ENCODE measurements at regions not wholly inside any gene's neighbourhood (a gene's known extent, or its start where the extent isn't known, plus 50 kb on each side); places are given as distances from the start of the nearest gene placed in this dataset.

- ChIA-PET POLR2A (no interaction called here), CTCF (no interaction called here)
- TF ChIP-seq, protein P1, sequence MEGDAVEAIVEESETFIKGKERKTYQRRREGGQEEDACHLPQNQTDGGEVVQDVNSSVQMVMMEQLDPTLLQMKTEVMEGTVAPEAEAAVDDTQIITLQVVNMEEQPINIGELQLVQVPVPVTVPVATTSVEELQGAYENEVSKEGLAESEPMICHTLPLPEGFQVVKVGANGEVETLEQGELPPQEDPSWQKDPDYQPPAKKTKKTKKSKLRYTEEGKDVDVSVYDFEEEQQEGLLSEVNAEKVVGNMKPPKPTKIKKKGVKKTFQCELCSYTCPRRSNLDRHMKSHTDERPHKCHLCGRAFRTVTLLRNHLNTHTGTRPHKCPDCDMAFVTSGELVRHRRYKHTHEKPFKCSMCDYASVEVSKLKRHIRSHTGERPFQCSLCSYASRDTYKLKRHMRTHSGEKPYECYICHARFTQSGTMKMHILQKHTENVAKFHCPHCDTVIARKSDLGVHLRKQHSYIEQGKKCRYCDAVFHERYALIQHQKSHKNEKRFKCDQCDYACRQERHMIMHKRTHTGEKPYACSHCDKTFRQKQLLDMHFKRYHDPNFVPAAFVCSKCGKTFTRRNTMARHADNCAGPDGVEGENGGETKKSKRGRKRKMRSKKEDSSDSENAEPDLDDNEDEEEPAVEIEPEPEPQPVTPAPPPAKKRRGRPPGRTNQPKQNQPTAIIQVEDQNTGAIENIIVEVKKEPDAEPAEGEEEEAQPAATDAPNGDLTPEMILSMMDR (IDR thresholded peaks at IDR 0.05; ENCODE audit: insufficient read depth, low read length, missing control alignments), result no peak
- no peak overlapping the region for H3K4me3 ChIP-seq (ENCODE audit: low read depth, low read length)
- DNase-seq (ENCODE audit: low read depth, low spot score), result peak; percentile 53
Observed at GRCh38 chr3:82087958-82088357, 326.5 kb upstream of the GBE1 start.

- ChIA-PET CTCF (no interaction called here), POLR2A (no interaction called here)
- no peak overlapping the region for H3K4me3 ChIP-seq (ENCODE audit: low read depth, low read length)
- no peak for DNase-seq (ENCODE audit: low read depth, low spot score)
- TF ChIP-seq, protein P1 (IDR thresholded peaks at IDR 0.05; ENCODE audit: insufficient read depth, low read length, missing control alignments), result no peak
Observed at GRCh38 chr3:82085851-82086475, 324.5 kb upstream of the GBE1 start.

GRCh38 chr3:82085356-82085755, 323.9 kb upstream of the GBE1 start:
- TF ChIP-seq, protein P1 (IDR thresholded peaks at IDR 0.05; ENCODE audit: insufficient read depth, low read length, missing control alignments), result no peak
- DNase-seq (ENCODE audit: low read depth, low spot score), result no peak
- no peak overlapping the region for H3K4me3 ChIP-seq (ENCODE audit: low read depth, low read length)
- ChIA-PET POLR2A (no interaction called here), CTCF (interaction anchor here (1.7 kb wide), 1 partner anchor 47 kb away, joined by 5 read pairs; no protein-coding TSS in a partner anchor)

DNA sequence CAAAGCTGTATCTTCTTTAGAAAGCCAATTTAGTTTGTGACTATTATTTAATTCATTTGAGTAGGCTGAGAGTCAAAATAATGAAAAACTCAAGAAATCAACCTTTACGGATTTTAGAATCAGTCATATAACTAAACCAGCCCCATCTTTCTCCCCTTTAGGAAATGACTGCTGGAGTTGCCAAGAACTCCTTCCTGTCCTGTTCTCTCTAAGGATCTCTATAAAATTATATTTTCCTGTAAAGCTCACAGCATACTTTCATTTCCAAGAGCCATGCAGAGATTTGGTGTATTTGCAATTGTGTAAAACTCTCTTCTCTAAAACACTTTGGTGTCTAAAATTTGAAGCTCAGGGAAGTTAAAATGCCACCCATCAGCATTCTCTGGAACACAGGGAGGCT, 323.4 kb upstream of the GBE1 start:
- ChIA-PET POLR2A (no interaction called here), CTCF (interaction anchor here (1.7 kb wide), 1 partner anchor 48 kb away, joined by 5 read pairs; no protein-coding TSS in a partner anchor)
- H3K4me3 ChIP-seq (ENCODE audit: low read depth, low read length), result no peak overlapping the region
- DNase-seq (ENCODE audit: low read depth, low spot score), result no peak
- TF ChIP-seq, protein P1 (IDR thresholded peaks at IDR 0.05; ENCODE audit: insufficient read depth, low read length, missing control alignments), result no peak

DNA sequence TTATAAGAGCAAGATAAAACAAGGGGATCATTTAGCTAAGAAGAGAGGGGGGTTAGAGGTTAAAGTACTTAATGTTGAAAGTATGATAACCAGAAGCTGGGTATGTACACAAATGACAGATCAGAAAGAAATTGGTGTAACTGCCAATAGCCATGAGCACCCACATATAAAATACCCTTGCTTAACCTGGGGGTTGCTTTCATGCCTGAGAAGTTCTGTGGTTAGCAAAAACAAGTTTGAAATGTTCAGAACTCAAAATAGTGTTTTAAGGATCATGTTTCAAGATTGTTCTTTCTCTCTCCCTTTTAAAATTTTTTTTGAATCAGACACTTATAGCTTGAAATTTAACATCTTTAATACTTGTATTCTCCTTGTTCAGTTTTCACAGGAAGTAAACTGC, 321.4 kb upstream of the GBE1 start:
- H3K4me3 ChIP-seq (ENCODE audit: low read depth, low read length), result no peak overlapping the region
- no peak for DNase-seq (ENCODE audit: low read depth, low spot score)
- TF ChIP-seq, protein P1 (IDR thresholded peaks at IDR 0.05; ENCODE audit: insufficient read depth, low read length, missing control alignments), result no peak
- ChIA-PET POLR2A (no interaction called here), CTCF (no interaction called here)

GRCh38 chr3:82081351-82081750, 319.9 kb upstream of the GBE1 start:
- POLR2A ChIA-PET, result no interaction called here
- no peak for DNase-seq (ENCODE audit: low read depth, low spot score)
- H3K4me3 ChIP-seq (ENCODE audit: low read depth, low read length), result no peak overlapping the region
- CTCF ChIA-PET, result interaction anchor here (1.3 to 1.6 kb wide), 2 partner anchors 52 to 591 kb away, joined by 3 read pairs; no protein-coding TSS in a partner anchor
- TF ChIP-seq, protein P1 (IDR thresholded peaks at IDR 0.05; ENCODE audit: insufficient read depth, low read length, missing control alignments), result no peak
